NCI-H2196 (cell line): ENCODE measurements at regions not wholly inside any gene's neighbourhood (a gene's known extent, or its start where the extent isn't known, plus 50 kb on each side); places are given as distances from the start of the nearest gene placed in this dataset.

Experiments
- DNase-seq: peaks from one replicate; lab custom pipeline; 2025; ENCODE audit not compliant: unreplicated experiment; lab: John Stamatoyannopoulos, UW

- no peak for DNase-seq
These were observed 143.3 kb downstream of the FTCDNL1 start for GRCh38 chr2:199707593-199708185.

- no peak for DNase-seq
These were observed 145.5 kb downstream of the FTCDNL1 start for GRCh38 chr2:199705538-199705937.

GRCh38 chr2:199704358-199705238 lies 146.4 kb downstream of the FTCDNL1 start:
- DNase-seq: no peak

- DNase-seq: no peak
These were observed 147.8 kb downstream of the FTCDNL1 start for GRCh38 chr2:199703199-199703598.

GRCh38 chr2:199697469-199697868 lies 153.5 kb downstream of the FTCDNL1 start:
- no peak for DNase-seq

GRCh38 chr2:199696048-199696447 lies 154.9 kb downstream of the FTCDNL1 start:
- no peak for DNase-seq

GRCh38 chr2:199693861-199694260 lies 157.1 kb downstream of the FTCDNL1 start:
- no peak for DNase-seq

GRCh38 chr2:199692489-199692888 lies 158.5 kb downstream of the FTCDNL1 start:
- DNase-seq: peak; percentile 12

GRCh38 chr2:199690225-199690624 lies 160.8 kb downstream of the FTCDNL1 start:
- no peak for DNase-seq

GRCh38 chr2:199685669-199686068 lies 165.3 kb downstream of the FTCDNL1 start:
- no peak for DNase-seq

GRCh38 chr2:199684832-199685231 lies 166.2 kb downstream of the FTCDNL1 start:
- DNase-seq: no peak

GRCh38 chr2:199684168-199684567 lies 166.8 kb downstream of the FTCDNL1 start:
- no peak for DNase-seq

- DNase-seq: no peak
These were observed 169.0 kb downstream of the FTCDNL1 start for GRCh38 chr2:199682001-199682400.

- no peak for DNase-seq
These were observed 170.5 kb downstream of the FTCDNL1 start for GRCh38 chr2:199680482-199680881.

GRCh38 chr2:199679883-199680282 lies 171.1 kb downstream of the FTCDNL1 start:
- DNase-seq: no peak

GRCh38 chr2:199677881-199678280 lies 173.1 kb downstream of the FTCDNL1 start:
- DNase-seq: no peak

GRCh38 chr2:199668645-199669044 lies 182.3 kb downstream of the FTCDNL1 start:
- DNase-seq: no peak

GRCh38 chr2:199663157-199663556 lies 187.8 kb downstream of the FTCDNL1 start:
- no peak for DNase-seq

GRCh38 chr2:199662255-199662654 lies 188.7 kb downstream of the FTCDNL1 start:
- DNase-seq: no peak

- no peak for DNase-seq
These were observed 190.8 kb downstream of the FTCDNL1 start for GRCh38 chr2:199660167-199660566.

GRCh38 chr2:199659207-199659606 lies 191.8 kb downstream of the FTCDNL1 start:
- no peak for DNase-seq

GRCh38 chr2:199646439-199646838 lies 188.7 kb upstream of the SATB2 start:
- DNase-seq: no peak
